ENCODE measurements at regions not wholly inside any gene's neighbourhood (a gene's known extent, or its start where the extent isn't known, plus 50 kb on each side); places are given as distances from the start of the nearest gene placed in this dataset.

DNA sequence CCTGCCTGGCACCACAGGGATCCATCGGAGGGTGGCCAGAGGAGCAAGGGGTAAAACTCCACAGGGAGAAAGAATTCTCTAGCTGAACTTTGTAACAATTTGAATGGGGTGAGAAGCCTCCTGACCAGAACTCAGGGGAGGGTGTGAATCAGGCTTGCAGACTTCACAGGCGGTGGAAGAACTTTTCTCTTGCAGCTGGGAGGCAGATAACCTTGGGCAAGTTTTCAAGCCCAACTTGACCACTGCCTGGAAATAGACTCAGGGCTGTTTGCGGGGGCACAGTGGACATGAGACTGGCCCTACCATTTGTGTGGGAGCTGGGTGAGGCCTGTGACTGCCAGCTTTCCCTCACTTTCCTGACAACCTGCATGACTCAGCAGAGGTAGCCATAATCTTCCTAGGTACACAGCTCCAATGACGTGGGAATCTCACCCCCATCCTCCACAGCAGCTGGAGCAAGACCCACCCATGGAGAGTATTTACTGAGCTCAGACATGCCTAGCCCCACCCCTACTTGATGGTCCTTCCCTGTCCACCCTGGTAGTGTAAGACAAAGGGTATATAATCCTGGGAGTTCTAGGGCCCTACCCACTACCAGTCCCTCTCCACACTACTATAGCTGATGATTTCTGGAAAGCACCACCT lies 210.0 kb upstream of the AGTR2 start:
- H3K27me3 ChIP-seq (ENCODE audit: insufficient read depth), result no peaks in the 10 kb centered on the region
- no peak overlapping the region for H3K27ac ChIP-seq (ENCODE audit: low read depth)
- H3K4me3 ChIP-seq, result no peak overlapping the region
- H3K79me2 ChIP-seq (replicated peaks; ENCODE audit: insufficient read depth), result peaks cover 96% of the 10 kb centered on the region
- no peaks in the 10 kb centered on the region for H3K36me3 ChIP-seq (ENCODE audit: insufficient read depth)
- peak overlapping the region; percentile 72 for H3K27ac Mint-ChIP-seq
- H3K36me3 Mint-ChIP-seq (ENCODE audit: low read depth), result peaks cover 20% of the 10 kb centered on the region
- DNase-seq (ENCODE audit: low spot score) (no peak), ATAC-seq (no peak)
- H3K9me3 Mint-ChIP-seq, result peaks cover 4% of the 10 kb centered on the region; the same call in 1 of the 3 replicates
- H3K4me2 ChIP-seq, result no peak overlapping the region
- H3K4me3 Mint-ChIP-seq, result no peak overlapping the region
- peaks cover 10% of the 10 kb centered on the region; the same call in 1 of the 2 replicates for H4K20me1 ChIP-seq (replicated peaks; ENCODE audit: insufficient read depth)
- no peaks in the 10 kb centered on the region for H3F3A ChIP-seq (replicated peaks; ENCODE audit: low read depth)
- peaks cover 64% of the 10 kb centered on the region for H3K4me1 Mint-ChIP-seq
- peaks cover 13% of the 10 kb centered on the region for H3K4me1 ChIP-seq (ENCODE audit: insufficient read depth)
- no peak overlapping the region for H2AFZ ChIP-seq
- TF ChIP-seq ZNF114 (CRISPR knock-in tag; IDR thresholded peaks at IDR 0.05) (no peak), REST (IDR thresholded peaks at IDR 0.05; ENCODE audit: unreplicated experiment) (no peak), STAT1 (IDR thresholded peaks at IDR 0.05; ENCODE audit: unreplicated experiment) (no peak), ZNF331 (CRISPR knock-in tag; IDR thresholded peaks at IDR 0.05; ENCODE audit: low read depth) (no peak), JUNB (IDR thresholded peaks at IDR 0.05; ENCODE audit: unreplicated experiment) (no peak), ZNF462 (CRISPR knock-in tag; IDR thresholded peaks at IDR 0.05) (no peak), EZH2phosphoT487 (IDR thresholded peaks at IDR 0.05; ENCODE audit: unreplicated experiment) (no peak), EZH2 (IDR thresholded peaks at IDR 0.05; ENCODE audit: low read depth, unreplicated experiment) (no peak), POLR2AphosphoS5 (IDR thresholded peaks at IDR 0.05; ENCODE audit: low read depth) (no peak), CREB1 (CRISPR knock-in tag; IDR thresholded peaks at IDR 0.05; ENCODE audit: low read depth) (no peak), ETS1 (IDR thresholded peaks at IDR 0.05) (no peak), NANOG (IDR thresholded peaks at IDR 0.05; ENCODE audit: borderline replicate concordance) (no peak), CTCF (conservative IDR thresholded peaks at IDR 0.05; ENCODE audit: low read depth in 2 of 2) (no peak)
- H3K27me3 Mint-ChIP-seq (ENCODE audit: insufficient read depth, low read depth, poor library complexity), result peaks cover 8% of the 10 kb centered on the region
- H3K9me2 ChIP-seq (ENCODE audit: insufficient read depth), result no peaks in the 10 kb centered on the region

Measured in GM23338 (cell line).